Heart left ventricle (tissue), 13 donors: ENCODE measurements at regions not wholly inside any gene's neighbourhood (a gene's known extent, or its start where the extent isn't known, plus 50 kb on each side); places are given as distances from the start of the nearest gene placed in this dataset.
"Not testable (repeated sequence)": the region's sequence is repeated elsewhere in the genome, so short reads cannot be mapped to it uniquely, and the experiment has no call there.

ENCODE experiments used
- CTCF ChIP-seq, 12 donors: fragments of 200-600 bp; sonication (generic) in 4 of 12; IDR thresholded peaks; one replicate each; pipeline versions ENCODE4 v1.5.0 to v1.8.0; 2018 to 2022; ENCODE audit warnings: antibody characterized with exemption in 12 of 12, mild to moderate bottlenecking in 5 of 12
- POLR2A ChIP-seq, 2 donors: fragments of 450-650 bp; IDR thresholded peaks; one replicate each; pipeline ENCODE4 v1.6.1; 2017; ENCODE audit warnings: antibody characterized with exemption in 2 of 2, mild to moderate bottlenecking in 2 of 2, moderate library complexity in 2 of 2
- donor health status: ischemic (EF 13 %, LVEDD 7.1; RV severe dilation, severe dysfunction).
- donor health status: DM: no; HTN: yes; CAD: no.
- donor health status: DM: no; HTN: no; CAD: no.
- donor health status: ischemic (EF 25% LVEDD 6.9; RV normal size, moderate dysfunction).
- donor health status: ischemic (EF 25% LVEDD 5.7; RV mildly dilated, moderate dysfunction).
- donor health status: ischemic (EF 35%, LVEDD 5.7; RV mildly dilated, moderate dysfunction).
- donor health status: nonischemic (EF 11% LVEDD 7.7; RV severe dilation, severe dysfunction).
- donor health status: DM: yes; HTN: yes; CAD: no.
- donor health status: PGD.
- donor health status: ischemic (EF 29% LVEDD 5.4; RV normal size, mild dysfunction).
- donor health status: nonischemic (EF 23%, LVEDD 6.1; RV moderate dilation, normal function).

DNA sequence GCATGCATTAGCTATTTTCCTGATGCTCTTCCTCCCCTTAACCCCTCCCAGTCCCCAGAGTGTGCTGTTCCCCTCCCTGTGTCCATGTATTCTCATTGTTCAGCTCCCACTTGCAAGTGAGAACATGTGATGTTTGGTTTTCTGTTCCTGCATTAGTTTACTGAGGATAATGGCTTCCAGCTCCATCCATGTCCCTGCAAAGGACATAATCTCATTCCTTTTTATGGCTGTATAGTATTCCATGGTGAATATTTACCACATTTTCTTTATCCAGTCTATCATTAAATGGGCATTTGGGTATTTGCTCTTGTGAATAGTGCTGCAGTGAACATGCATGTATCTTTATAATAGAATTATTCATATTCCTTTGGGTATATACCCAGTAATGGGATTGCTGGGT is 109.7 kb upstream of the NEDD4L start:
- TF ChIP-seq CTCF, POLR2A (IDR thresholded peaks at IDR 0.05): not testable (repeated sequence)
